Sigmoid colon (tissue), 6 donors: ENCODE measurements at regions not wholly inside any gene's neighbourhood (a gene's known extent, or its start where the extent isn't known, plus 50 kb on each side); places are given as distances from the start of the nearest gene placed in this dataset.
A peak's percentile ranks its signal among the peaks of the same experiment; 100 is the strongest.

Source experiments
- DNase-seq: peaks from one replicate; pipeline ENCODE4 v3.0.0-alpha.2; 2019
- H3K27ac ChIP-seq, 4 donors: fragments of 200-600 bp; sonication (generic); one replicate each; pipeline ENCODE4 v1.5.1; 2016 to 2019; ENCODE audit warnings: mild to moderate bottlenecking in 1 of 4
- H3K27me3 ChIP-seq, 3 donors: fragments of 200-600 bp; sonication (generic); one replicate each; pipeline ENCODE4 v1.5.1; 2019; ENCODE audit warnings: mild to moderate bottlenecking in 1 of 3
- H3K36me3 ChIP-seq, 4 donors: fragments of 200-600 bp; sonication (generic); one replicate each; pipeline ENCODE4 v1.5.1; 2016 to 2019
- H3K4me1 ChIP-seq, 4 donors: fragments of 200-600 bp; sonication (generic); one replicate each; pipeline ENCODE4 v1.5.1; 2017 to 2019
- H3K4me3 ChIP-seq, 4 donors: fragments of 200-600 bp; sonication (generic); one replicate each; pipeline ENCODE4 v1.5.1; 2017 to 2019; ENCODE audit warnings: mild to moderate bottlenecking in 2 of 4, moderate library complexity in 1 of 4
- H3K9me3 ChIP-seq, 4 donors: fragments of 200-600 bp in 3 of 4; sonication (generic) in 3 of 4; one replicate each; pipeline versions ENCODE4 v1.5.1 to v1.6.1; 2013 to 2019
- CTCF ChIP-seq, 4 experiments: fragments of 450-650 bp in 3 of 4; fragments of 200-600 bp in 1 of 4; IDR thresholded peaks; one replicate each; pipeline ENCODE4 v1.5.1; 2016 to 2019; ENCODE audit warnings: antibody characterized with exemption in 4 of 4, mild to moderate bottlenecking in 3 of 4, moderate library complexity in 2 of 4
- EP300 ChIP-seq, 4 donors: sonication (generic); formaldehyde crosslinking; IDR thresholded peaks; one replicate each; pipeline ENCODE4 v1.6.1; 2017; ENCODE audit warnings: antibody characterized with exemption in 4 of 4
- POLR2A ChIP-seq, 2 donors: fragments of 450-650 bp; IDR thresholded peaks; one replicate each; pipeline ENCODE4 v1.6.1; 2016; ENCODE audit warnings: antibody characterized with exemption in 2 of 2, mild to moderate bottlenecking in 2 of 2, moderate library complexity in 2 of 2
- POLR2AphosphoS5 ChIP-seq, 4 donors: sonication (generic); formaldehyde crosslinking; IDR thresholded peaks; one replicate each; pipeline ENCODE4 v1.6.1; 2017; ENCODE audit warnings: antibody characterized with exemption in 4 of 4
- WGBS, 2 donors: extraction: QIAGEN DNeasy Blood & Tissue Kit; methylation state at CpG; one replicate each; pipeline ENCODE4 v1.1.7; 2013; 5-methylcytosine and 5-hydroxymethylcytosine counted together
- intact Hi-C: fragments of 100-400 bp; cut with DNase I; formaldehyde crosslinking; loops from one replicate; pipeline ENCODE4 v1.15.1; 2023
- donor health status: healthy with polysubstance abuse.
- donor health status: healthy.

GRCh38 chr9:91118704-91119025, 243.1 kb downstream of the AUH start:
- DNase-seq = no peak
- Histone ChIP-seq H3K4me3 (peak overlapping the region in 3 of 4 donors; percentile 24 to 38 (median 27)), H3K36me3 (no peaks in the 10 kb centered on the region), H3K27me3 (no peaks in the 10 kb centered on the region), H3K27ac (peak overlapping the region; percentile 67 to 75 (median 72)), H3K4me1 (peaks cover 0 to 35% (median 30%) of the 10 kb centered on the region in 4 donors), H3K9me3 (no peaks in the 10 kb centered on the region)
- no peak for TF ChIP-seq EP300 (IDR thresholded peaks at IDR 0.05)
- no peak for TF ChIP-seq POLR2AphosphoS5 (IDR thresholded peaks at IDR 0.05)
- no peak for TF ChIP-seq CTCF (IDR thresholded peaks at IDR 0.05)
- TF ChIP-seq POLR2A (IDR thresholded peaks at IDR 0.05) = no peak
- WGBS, 2 donors = 13 to 24% methylated on average over 2 of the region's 2 CpGs
- intact Hi-C loops = loop anchor here (5.0 kb wide), 1 partner anchor 74 kb away; no protein-coding TSS in a partner anchor

GRCh38 chr9:91119142-91119541, 242.6 kb downstream of the AUH start:
- DNase-seq = no peak
- Histone ChIP-seq H3K27ac (peak overlapping the region; percentile 67 to 75 (median 72)), H3K4me1 (peaks cover 0 to 35% (median 30%) of the 10 kb centered on the region in 4 donors), H3K36me3 (no peaks in the 10 kb centered on the region), H3K9me3 (no peaks in the 10 kb centered on the region), H3K4me3 (no peak overlapping the region), H3K27me3 (no peaks in the 10 kb centered on the region)
- WGBS, 2 donors = 75 to 79% methylated on average over 11 of the region's 11 CpGs
- intact Hi-C loops = loop anchor here (5.0 kb wide), 1 partner anchor 73 kb away; no protein-coding TSS in a partner anchor
- TF ChIP-seq POLR2AphosphoS5 (IDR thresholded peaks at IDR 0.05) = no peak
- TF ChIP-seq POLR2A (IDR thresholded peaks at IDR 0.05) = no peak
- no peak for TF ChIP-seq CTCF (IDR thresholded peaks at IDR 0.05)
- TF ChIP-seq EP300 (IDR thresholded peaks at IDR 0.05) = no peak

- DNase-seq = no peak
- Histone ChIP-seq H3K27ac (peak overlapping the region; percentile 67 to 75 (median 72)), H3K27me3 (no peaks in the 10 kb centered on the region), H3K4me1 (peaks cover 0 to 35% (median 30%) of the 10 kb centered on the region in 4 donors), H3K9me3 (no peaks in the 10 kb centered on the region), H3K4me3 (no peak overlapping the region), H3K36me3 (no peaks in the 10 kb centered on the region)
- 72 to 86% methylated on average over 3 of the region's 3 CpGs for WGBS, 2 donors
- intact Hi-C loops = loop anchor here (5.0 kb wide), 1 partner anchor 73 kb away; no protein-coding TSS in a partner anchor
- no peak for TF ChIP-seq CTCF (IDR thresholded peaks at IDR 0.05)
- no peak for TF ChIP-seq EP300 (IDR thresholded peaks at IDR 0.05)
- TF ChIP-seq POLR2A (IDR thresholded peaks at IDR 0.05) = no peak
- no peak for TF ChIP-seq POLR2AphosphoS5 (IDR thresholded peaks at IDR 0.05)
Observed at GRCh38 chr9:91119679-91120078, 242.0 kb downstream of the AUH start.

GRCh38 chr9:91120200-91120599, 241.5 kb downstream of the AUH start:
- H3K4me3 ChIP-seq = no peak overlapping the region
- no peaks in the 10 kb centered on the region for H3K27me3 ChIP-seq
- TF ChIP-seq POLR2AphosphoS5 (IDR thresholded peaks at IDR 0.05) = no peak
- no peak for TF ChIP-seq CTCF (IDR thresholded peaks at IDR 0.05)
- no peak for TF ChIP-seq POLR2A (IDR thresholded peaks at IDR 0.05)
- no peak for TF ChIP-seq EP300 (IDR thresholded peaks at IDR 0.05)
- intact Hi-C loops = no loop called here
- peaks cover 0 to 35% (median 30%) of the 10 kb centered on the region in 4 donors for H3K4me1 ChIP-seq
- DNase-seq = no peak
- H3K9me3 ChIP-seq = no peaks in the 10 kb centered on the region
- H3K27ac ChIP-seq = peak overlapping the region; percentile 67 to 75 (median 72)
- H3K36me3 ChIP-seq = no peaks in the 10 kb centered on the region

GRCh38 chr9:91122755-91123154, 239.0 kb downstream of the AUH start:
- H3K36me3 ChIP-seq = no peaks in the 10 kb centered on the region
- WGBS, 2 donors = 63 to 68% methylated on average over 1 of the region's 1 CpG
- no peaks in the 10 kb centered on the region for H3K9me3 ChIP-seq
- peaks cover 0 to 27% (median 26%) of the 10 kb centered on the region in 4 donors for H3K4me1 ChIP-seq
- DNase-seq = no peak
- no peaks in the 10 kb centered on the region for H3K27me3 ChIP-seq
- no peak overlapping the region for H3K27ac ChIP-seq
- TF ChIP-seq POLR2AphosphoS5 (IDR thresholded peaks at IDR 0.05) = no peak
- no peak for TF ChIP-seq POLR2A (IDR thresholded peaks at IDR 0.05)
- TF ChIP-seq CTCF (IDR thresholded peaks at IDR 0.05) = no peak
- TF ChIP-seq EP300 (IDR thresholded peaks at IDR 0.05) = no peak
- intact Hi-C loops = no loop called here
- H3K4me3 ChIP-seq = no peak overlapping the region
